Cardiac muscle cell (in vitro differentiated cells and primary cell): ENCODE measurements at regions not wholly inside any gene's neighbourhood (a gene's known extent, or its start where the extent isn't known, plus 50 kb on each side); places are given as distances from the start of the nearest gene placed in this dataset.

Experiments
- DNase-seq, 2 donors: peaks; one replicate each; pipeline versions ENCODE4 v3.0.0 to v3.0.0-alpha.2; 2010 to 2017; ENCODE audit warnings: low read depth in 1 of 2, low spot score in 1 of 2
- H3K27ac ChIP-seq: fragments of 200-600 bp; sonication (generic); 2 replicates; pipeline ENCODE4 v1.5.1; 2016
- H3K27me3 ChIP-seq: fragments of 200-600 bp; sonication (generic); 2 replicates; pipeline ENCODE4 v1.6.0; 2016; ENCODE audit warnings: control low read depth
- H3K36me3 ChIP-seq: fragments of 200-600 bp; sonication (generic); 2 replicates; pipeline ENCODE4 v1.5.1; 2016; ENCODE audit warnings: control low read depth
- H3K4me1 ChIP-seq: fragments of 200-600 bp; sonication (generic); 2 replicates; pipeline ENCODE4 v1.8.1; 2017; ENCODE audit warnings: low read depth, mild to moderate bottlenecking, mixed run types
- H3K4me3 ChIP-seq: fragments of 200-600 bp; sonication (generic); 2 replicates; pipeline ENCODE4 v1.5.1; 2016; ENCODE audit warnings: mild to moderate bottlenecking
- H3K9me3 ChIP-seq: fragments of 200-600 bp; sonication (generic); 2 replicates; pipeline ENCODE4 v1.5.1; 2017; ENCODE audit warnings: low read depth, mild to moderate bottlenecking, control low read depth
- CTCF ChIP-seq: IDR thresholded peaks from 2 replicates; pipeline ENCODE4 v1.5.1; 2012; ENCODE audit warnings: low read depth, mild to moderate bottlenecking, low read length

GRCh38 chr17:12250973-12251372, 230.3 kb downstream of the MAP2K4 start:
- no peaks in the 10 kb centered on the region for H3K27me3 ChIP-seq
- DNase-seq = no peak
- H3K4me3 ChIP-seq = no peak overlapping the region
- H3K4me1 ChIP-seq = peaks cover 32% of the 10 kb centered on the region
- H3K9me3 ChIP-seq = no peaks in the 10 kb centered on the region
- H3K27ac ChIP-seq = peak overlapping the region; percentile 92
- no peak for TF ChIP-seq CTCF
- H3K36me3 ChIP-seq = no peaks in the 10 kb centered on the region

GRCh38 chr17:12252462-12252861, 231.8 kb downstream of the MAP2K4 start:
- peaks cover 41% of the 10 kb centered on the region for H3K4me1 ChIP-seq
- no peak overlapping the region for H3K4me3 ChIP-seq
- TF ChIP-seq CTCF = no peak
- no peaks in the 10 kb centered on the region for H3K36me3 ChIP-seq
- peak overlapping the region; percentile 92 for H3K27ac ChIP-seq
- peak in 1 of 2 donors; percentile 77 for DNase-seq
- H3K27me3 ChIP-seq = no peaks in the 10 kb centered on the region
- no peaks in the 10 kb centered on the region for H3K9me3 ChIP-seq

GRCh38 chr17:12254460-12254859, 233.8 kb downstream of the MAP2K4 start:
- no peak for TF ChIP-seq CTCF

GRCh38 chr17:12256380-12256995, 235.8 kb downstream of the MAP2K4 start:
- TF ChIP-seq CTCF = peak; percentile 72

More at GRCh38 chr17:12254460-12254859, 233.8 kb downstream of the MAP2K4 start:
- Histone ChIP-seq H3K4me3 (no peak overlapping the region), H3K27me3 (no peaks in the 10 kb centered on the region), H3K36me3 (no peaks in the 10 kb centered on the region), H3K9me3 (no peaks in the 10 kb centered on the region), H3K4me1 (peaks cover 47% of the 10 kb centered on the region), H3K27ac (no peak overlapping the region)
- DNase-seq = no peak

GRCh38 chr17:12257176-12257575, 236.5 kb downstream of the MAP2K4 start:
- no peaks in the 10 kb centered on the region for H3K9me3 ChIP-seq
- TF ChIP-seq CTCF = no peak

More at GRCh38 chr17:12256380-12256995, 235.8 kb downstream of the MAP2K4 start:
- H3K36me3 ChIP-seq = no peaks in the 10 kb centered on the region
- H3K4me1 ChIP-seq = peaks cover 42% of the 10 kb centered on the region
- H3K4me3 ChIP-seq = no peak overlapping the region
- H3K27me3 ChIP-seq = no peaks in the 10 kb centered on the region
- H3K9me3 ChIP-seq = no peaks in the 10 kb centered on the region
- DNase-seq = peak; percentile 71 to 77
- H3K27ac ChIP-seq = peak overlapping the region; percentile 49

More at GRCh38 chr17:12257176-12257575, 236.5 kb downstream of the MAP2K4 start:
- peak in 1 of 2 donors; percentile 15 for DNase-seq
- Histone ChIP-seq H3K36me3 (no peaks in the 10 kb centered on the region), H3K4me3 (no peak overlapping the region), H3K4me1 (peaks cover 35% of the 10 kb centered on the region), H3K27ac (peak overlapping the region; percentile 49), H3K27me3 (no peaks in the 10 kb centered on the region)
